Body of pancreas (tissue), 4 donors: ENCODE measurements at regions not wholly inside any gene's neighbourhood (a gene's known extent, or its start where the extent isn't known, plus 50 kb on each side); places are given as distances from the start of the nearest gene placed in this dataset.

Experiments used
- CTCF ChIP-seq, 7 experiments: fragments of 450-650 bp in 4 of 7; fragments of 200-600 bp in 3 of 7; sonication (generic) in 3 of 7; IDR thresholded peaks; one replicate each; pipeline ENCODE4 v1.5.1; 2016 to 2019; ENCODE audit warnings: antibody characterized with exemption in 7 of 7
- POLR2A ChIP-seq, 3 donors: fragments of 450-650 bp; IDR thresholded peaks; one replicate each; pipeline ENCODE4 v1.6.1; 2016; ENCODE audit warnings: antibody characterized with exemption in 3 of 3, mild to moderate bottlenecking in 2 of 3

- no peak for TF ChIP-seq CTCF (IDR thresholded peaks at IDR 0.05)
- TF ChIP-seq POLR2A (IDR thresholded peaks at IDR 0.05) = no peak
Observed at GRCh38 chr2:51697095-51697494, 665.2 kb upstream of the NRXN1 start.
